IPS-18a (cell line): ENCODE measurements at regions not wholly inside any gene's neighbourhood (a gene's known extent, or its start where the extent isn't known, plus 50 kb on each side); places are given as distances from the start of the nearest gene placed in this dataset.
"Not testable (repeated sequence)": the region's sequence is repeated elsewhere in the genome, so short reads cannot be mapped to it uniquely, and the experiment has no call there.

Source experiments
- H3K27ac ChIP-seq: one replicate; pipeline ENCODE4 v1.5.1; 2013; ENCODE audit warnings: low read length
- H3K27me3 ChIP-seq: one replicate; pipeline ENCODE4 v1.6.1; 2013; ENCODE audit warnings: mild to moderate bottlenecking, low read length; ENCODE audit not compliant: control insufficient read depth, insufficient read depth
- H3K36me3 ChIP-seq: one replicate; pipeline ENCODE4 v1.6.1; 2013; ENCODE audit warnings: low read depth, low read length; ENCODE audit not compliant: control insufficient read depth
- H3K4me1 ChIP-seq: one replicate; pipeline ENCODE4 v1.6.1; 2013; ENCODE audit warnings: low read depth, low read length; ENCODE audit not compliant: control insufficient read depth
- H3K4me3 ChIP-seq: one replicate; pipeline ENCODE4 v1.5.1; 2013; ENCODE audit warnings: low read length
- H3K9ac ChIP-seq: one replicate; pipeline ENCODE4 v1.6.1; 2013; ENCODE audit warnings: mild to moderate bottlenecking, low read length, moderate library complexity
- H3K9me3 ChIP-seq: one replicate; pipeline ENCODE4 v1.6.1; 2013; ENCODE audit warnings: low read depth, low read length; ENCODE audit not compliant: control insufficient read depth

DNA sequence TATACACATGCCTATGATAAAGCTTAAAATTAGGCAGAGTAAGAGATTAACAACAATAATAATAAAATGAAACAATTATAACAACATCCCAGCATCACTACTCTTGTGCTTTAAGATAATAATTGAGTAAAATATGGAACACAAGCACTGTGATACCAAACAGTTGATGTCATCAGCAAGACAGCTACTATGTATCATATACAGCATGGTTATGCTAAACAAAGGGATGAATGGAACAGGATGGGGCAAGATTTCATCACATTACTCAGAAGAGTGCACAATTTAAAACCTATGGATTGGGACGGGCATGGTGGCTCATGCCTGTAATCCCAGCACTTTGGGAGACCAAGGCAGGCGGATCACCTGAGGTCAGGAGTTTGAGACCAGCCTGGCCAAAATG lies 1221.0 kb downstream of the SUCLG1 start:
- Histone ChIP-seq H3K9me3 (no peaks in the 10 kb centered on the region), H3K4me3 (no peak overlapping the region)

DNA sequence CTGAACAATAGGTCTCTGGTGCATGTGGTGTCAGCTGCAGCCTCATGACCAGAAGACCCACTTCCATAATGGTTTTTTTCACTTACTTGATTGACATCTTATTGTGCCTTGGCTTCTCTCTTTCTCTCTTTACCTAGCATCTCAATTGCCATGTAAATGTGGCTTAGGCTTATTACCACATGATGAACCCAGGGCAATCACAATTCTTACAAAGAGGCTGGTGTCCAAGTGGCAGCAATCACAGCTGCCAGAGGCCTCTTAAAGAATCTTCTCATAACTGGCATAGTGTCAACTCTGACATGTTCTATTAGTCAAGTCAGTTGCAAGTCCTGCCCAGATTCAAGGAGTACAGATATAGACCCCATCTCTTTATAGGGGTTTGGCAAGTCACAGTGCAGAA lies 1224.8 kb downstream of the SUCLG1 start:
- Histone ChIP-seq H3K9me3 (no peaks in the 10 kb centered on the region), H3K27ac (no peak overlapping the region), H3K4me3 (no peak overlapping the region)

More for the DNA sequence above, 1221.0 kb downstream of the SUCLG1 start:
- no peaks in the 10 kb centered on the region for H3K4me1 ChIP-seq
- no peak overlapping the region for H3K27ac ChIP-seq
- H3K9ac ChIP-seq = no peak overlapping the region
- no peaks in the 10 kb centered on the region for H3K36me3 ChIP-seq
- H3K27me3 ChIP-seq = no peaks in the 10 kb centered on the region

DNA sequence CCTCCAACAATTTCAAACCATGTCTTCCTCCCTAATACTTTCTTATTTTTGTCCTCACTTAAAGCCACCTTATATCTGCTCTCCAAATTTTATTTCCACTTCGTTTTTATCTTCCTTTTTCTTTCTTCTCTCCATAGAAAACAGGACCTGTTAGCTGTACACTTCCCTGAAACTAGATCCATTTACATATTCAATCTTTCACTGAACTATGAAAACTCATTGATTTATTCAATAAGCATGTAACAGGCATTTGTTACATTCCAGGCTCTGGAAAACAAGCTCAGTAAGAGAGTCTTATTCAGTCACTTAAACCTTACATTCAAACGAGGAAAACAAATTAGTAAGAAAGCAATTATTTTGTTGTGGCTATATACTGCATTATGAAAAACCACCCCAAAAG lies 1225.3 kb downstream of the SUCLG1 start:
- H3K4me3 ChIP-seq = no peak overlapping the region
- H3K9ac ChIP-seq = no peak overlapping the region
- no peaks in the 10 kb centered on the region for H3K9me3 ChIP-seq
- H3K36me3 ChIP-seq = no peaks in the 10 kb centered on the region
- H3K4me1 ChIP-seq = no peaks in the 10 kb centered on the region
- H3K27me3 ChIP-seq = no peaks in the 10 kb centered on the region
- no peak overlapping the region for H3K27ac ChIP-seq

More for the DNA sequence above, 1224.8 kb downstream of the SUCLG1 start:
- Histone ChIP-seq H3K27me3 (no peaks in the 10 kb centered on the region), H3K9ac (no peak overlapping the region), H3K4me1 (no peaks in the 10 kb centered on the region), H3K36me3 (no peaks in the 10 kb centered on the region)

DNA sequence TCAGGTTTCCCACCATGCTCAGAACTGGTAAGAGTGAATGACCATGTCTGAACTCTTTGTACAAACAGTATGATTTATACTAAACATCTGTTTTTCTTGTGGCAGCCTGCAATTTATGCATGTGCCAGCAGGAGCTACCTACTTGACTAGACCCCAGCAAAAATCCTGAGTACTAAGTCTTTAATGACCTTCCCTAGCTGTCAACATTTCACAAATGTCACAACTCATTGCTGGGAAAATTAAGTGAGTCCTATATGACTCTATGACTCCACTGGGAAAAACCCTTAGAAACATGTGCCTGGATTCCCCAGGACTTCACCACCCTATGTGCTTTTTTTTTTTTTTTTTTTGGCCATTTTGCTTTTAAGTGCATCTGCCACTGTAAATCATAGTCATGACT lies 1225.8 kb downstream of the SUCLG1 start:
- Histone ChIP-seq H3K4me3 (no peak overlapping the region), H3K27ac (no peak overlapping the region), H3K27me3 (no peaks in the 10 kb centered on the region), H3K9me3 (no peaks in the 10 kb centered on the region), H3K9ac (no peak overlapping the region), H3K36me3 (no peaks in the 10 kb centered on the region), H3K4me1 (no peaks in the 10 kb centered on the region)

DNA sequence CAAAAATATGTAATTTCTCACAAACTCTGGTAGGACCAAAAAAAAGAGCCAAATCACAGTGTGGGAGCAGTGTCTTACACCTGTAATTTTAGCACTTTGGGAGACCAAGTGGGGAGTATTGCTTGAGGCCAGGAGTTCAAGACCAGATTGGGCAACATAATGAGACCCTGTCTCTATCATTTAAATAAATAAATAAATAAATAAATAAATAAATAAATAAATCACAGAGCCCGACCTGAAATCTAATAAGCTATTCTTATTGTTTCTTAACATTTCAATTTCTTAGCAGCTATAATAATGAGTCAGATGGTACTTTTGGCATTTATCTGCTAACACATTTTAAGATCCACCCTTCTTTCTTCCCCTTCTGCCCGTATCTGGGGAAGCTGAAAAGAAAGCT lies 1229.6 kb downstream of the SUCLG1 start:
- no peak overlapping the region for H3K4me3 ChIP-seq
- H3K36me3 ChIP-seq = no peaks in the 10 kb centered on the region
- no peak overlapping the region for H3K9ac ChIP-seq
- no peak overlapping the region for H3K27ac ChIP-seq
- no peaks in the 10 kb centered on the region for H3K27me3 ChIP-seq
- H3K4me1 ChIP-seq = no peaks in the 10 kb centered on the region
- no peaks in the 10 kb centered on the region for H3K9me3 ChIP-seq

DNA sequence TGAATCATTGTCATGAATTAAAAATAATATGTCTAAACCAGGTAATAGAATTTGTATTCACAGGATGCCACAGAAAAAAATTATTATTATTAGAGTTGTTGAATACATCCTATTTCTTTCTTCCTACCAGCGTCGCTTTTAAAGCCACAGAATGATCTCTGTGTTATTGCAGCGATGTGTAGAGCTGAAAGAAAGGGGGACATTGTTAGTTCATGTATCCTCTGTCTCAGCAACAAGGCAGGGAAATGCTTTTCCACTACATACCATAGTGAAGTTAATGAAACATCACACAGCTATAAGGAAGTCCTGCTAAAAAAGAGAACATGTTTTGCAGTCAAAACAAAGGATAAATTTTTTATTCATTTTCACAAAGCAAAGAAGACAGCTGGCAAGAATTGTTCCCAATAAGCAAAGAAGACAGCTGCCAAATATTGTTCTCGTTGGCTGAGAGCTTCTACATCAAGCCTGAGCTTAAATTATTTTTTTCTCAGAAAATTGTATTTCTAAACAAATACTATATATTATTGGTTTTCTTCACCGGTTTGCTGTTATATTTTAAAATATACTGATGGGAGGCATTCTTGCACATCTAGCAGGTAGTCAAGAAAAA lies 1234.4 kb downstream of the SUCLG1 start:
- Histone ChIP-seq H3K9me3 (no peaks in the 10 kb centered on the region), H3K36me3 (no peaks in the 10 kb centered on the region), H3K4me1 (no peaks in the 10 kb centered on the region), H3K9ac (no peak overlapping the region), H3K4me3 (no peak overlapping the region), H3K27ac (no peak overlapping the region), H3K27me3 (no peaks in the 10 kb centered on the region)

DNA sequence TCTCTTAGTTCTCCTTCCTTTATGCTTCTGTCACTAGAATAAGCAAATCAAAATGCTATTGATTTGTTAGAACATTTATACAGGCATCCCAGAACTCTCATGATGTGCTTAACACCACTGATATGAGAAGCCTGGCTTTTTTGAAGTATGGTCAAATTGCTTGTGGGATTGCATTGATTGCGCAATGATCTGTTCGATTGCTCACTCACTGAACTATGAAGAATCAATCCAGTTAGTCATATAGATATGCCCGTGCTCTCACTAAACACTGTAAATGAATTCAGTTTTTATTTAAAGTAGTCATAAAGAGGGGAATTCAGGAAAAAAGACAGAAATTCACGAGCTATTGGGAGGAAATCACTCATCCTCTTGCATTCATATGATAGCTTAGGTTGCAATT lies 1237.8 kb downstream of the SUCLG1 start:
- no peak overlapping the region for H3K27ac ChIP-seq
- no peaks in the 10 kb centered on the region for H3K9me3 ChIP-seq
- no peak overlapping the region for H3K4me3 ChIP-seq
- no peaks in the 10 kb centered on the region for H3K27me3 ChIP-seq
- H3K36me3 ChIP-seq = no peaks in the 10 kb centered on the region
- no peak overlapping the region for H3K9ac ChIP-seq
- no peaks in the 10 kb centered on the region for H3K4me1 ChIP-seq

DNA sequence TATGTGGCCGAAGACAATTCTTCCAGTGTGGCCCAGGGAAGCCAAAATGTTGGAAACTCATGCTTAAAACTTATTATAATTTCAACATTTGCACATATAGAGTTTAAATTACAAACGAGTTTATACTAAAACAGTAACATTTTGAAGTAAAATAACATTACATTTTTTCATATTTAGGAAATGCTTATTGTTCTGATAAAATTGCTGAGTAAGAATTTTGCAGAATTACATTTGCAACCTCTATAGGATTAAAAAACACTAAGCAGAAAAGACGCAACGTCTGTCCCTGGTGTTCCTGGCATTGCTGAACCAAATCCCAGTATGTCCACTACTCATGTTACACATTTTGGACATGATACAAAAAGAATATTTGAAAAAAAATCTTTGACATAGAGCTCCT lies 1241.2 kb downstream of the SUCLG1 start:
- Histone ChIP-seq H3K27ac (no peak overlapping the region), H3K9me3 (no peaks in the 10 kb centered on the region), H3K9ac (no peak overlapping the region), H3K4me1 (no peaks in the 10 kb centered on the region), H3K4me3 (no peak overlapping the region), H3K36me3 (no peaks in the 10 kb centered on the region), H3K27me3 (no peaks in the 10 kb centered on the region)

DNA sequence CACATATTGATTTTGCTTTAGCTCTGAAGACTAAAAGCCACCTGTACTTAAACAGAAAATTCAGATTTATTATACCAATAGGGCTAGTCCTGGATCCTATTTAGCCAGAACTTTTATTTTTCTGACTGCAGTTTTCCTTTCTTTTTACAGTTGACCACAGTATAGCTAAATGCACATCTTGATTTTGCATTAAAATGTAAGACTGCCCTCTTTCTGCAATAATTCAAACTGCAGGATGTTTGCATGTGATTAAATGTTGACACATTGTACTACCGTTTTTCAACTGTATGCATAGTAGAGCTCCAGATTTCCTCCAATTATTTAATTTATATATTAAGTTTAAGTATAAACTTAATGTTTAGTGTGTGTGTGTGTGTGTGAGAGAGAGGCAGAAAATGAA lies 1262.9 kb downstream of the SUCLG1 start:
- H3K4me1 ChIP-seq = no peaks in the 10 kb centered on the region
- no peak overlapping the region for H3K9ac ChIP-seq
- H3K36me3 ChIP-seq = no peaks in the 10 kb centered on the region
- no peaks in the 10 kb centered on the region for H3K27me3 ChIP-seq
- no peaks in the 10 kb centered on the region for H3K9me3 ChIP-seq
- no peak overlapping the region for H3K4me3 ChIP-seq
- H3K27ac ChIP-seq = no peak overlapping the region

DNA sequence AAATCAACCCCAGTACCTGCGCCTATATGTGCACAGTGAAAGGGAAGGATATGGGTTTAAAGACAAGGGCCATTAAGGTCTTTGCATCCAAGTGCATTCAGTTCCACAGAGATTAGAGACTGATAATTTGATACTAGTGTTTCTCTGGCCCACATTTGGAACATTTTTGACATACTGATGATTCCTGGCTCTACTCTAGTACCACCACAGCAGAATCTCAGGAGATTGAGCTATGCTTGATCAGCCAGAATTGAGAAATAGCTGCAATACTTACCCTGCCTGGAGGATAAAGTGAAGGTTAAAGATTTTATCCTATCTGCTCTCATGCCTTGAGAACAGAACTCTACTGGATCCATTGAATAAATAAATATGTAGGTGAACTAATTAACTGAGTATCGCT lies 1267.8 kb downstream of the SUCLG1 start:
- no peaks in the 10 kb centered on the region for H3K9me3 ChIP-seq
- H3K36me3 ChIP-seq = no peaks in the 10 kb centered on the region
- H3K4me1 ChIP-seq = no peaks in the 10 kb centered on the region
- no peak overlapping the region for H3K9ac ChIP-seq
- no peak overlapping the region for H3K27ac ChIP-seq
- H3K4me3 ChIP-seq = no peak overlapping the region
- H3K27me3 ChIP-seq = no peaks in the 10 kb centered on the region

DNA sequence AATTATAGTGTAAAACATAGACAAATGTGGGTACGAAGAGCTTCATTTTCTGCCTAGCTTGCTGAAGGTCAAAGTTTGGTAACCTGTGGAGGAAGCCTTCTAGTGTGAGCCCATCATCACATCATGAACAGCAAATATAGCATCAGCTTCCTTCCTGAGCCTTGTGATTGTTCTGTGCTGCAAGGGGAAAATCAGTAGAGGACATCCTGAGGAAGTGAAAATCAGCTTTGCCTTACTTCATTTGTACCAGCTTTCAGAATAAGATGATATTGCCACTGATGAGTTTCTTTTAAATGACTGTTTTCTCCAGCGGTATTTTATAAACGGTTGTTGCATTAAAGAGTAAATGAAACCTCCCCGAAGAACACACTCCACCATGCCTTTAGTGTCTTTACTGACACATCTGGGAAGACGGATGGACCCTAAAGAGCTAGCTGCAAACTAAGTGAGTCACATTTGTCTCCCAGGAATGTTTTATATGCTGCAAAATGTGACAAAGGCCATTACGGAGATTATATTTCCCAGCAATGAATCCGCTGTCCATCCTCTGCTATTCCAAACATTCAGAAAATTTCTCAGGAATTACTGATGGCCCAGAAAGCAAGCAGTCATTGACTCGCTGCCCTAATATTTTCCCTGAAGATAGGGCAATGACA lies 1272.8 kb downstream of the SUCLG1 start:
- no peaks in the 10 kb centered on the region for H3K36me3 ChIP-seq
- H3K9me3 ChIP-seq = no peaks in the 10 kb centered on the region
- H3K4me3 ChIP-seq = no peak overlapping the region
- no peaks in the 10 kb centered on the region for H3K4me1 ChIP-seq
- H3K27ac ChIP-seq = no peak overlapping the region
- no peaks in the 10 kb centered on the region for H3K27me3 ChIP-seq
- H3K9ac ChIP-seq = no peak overlapping the region

DNA sequence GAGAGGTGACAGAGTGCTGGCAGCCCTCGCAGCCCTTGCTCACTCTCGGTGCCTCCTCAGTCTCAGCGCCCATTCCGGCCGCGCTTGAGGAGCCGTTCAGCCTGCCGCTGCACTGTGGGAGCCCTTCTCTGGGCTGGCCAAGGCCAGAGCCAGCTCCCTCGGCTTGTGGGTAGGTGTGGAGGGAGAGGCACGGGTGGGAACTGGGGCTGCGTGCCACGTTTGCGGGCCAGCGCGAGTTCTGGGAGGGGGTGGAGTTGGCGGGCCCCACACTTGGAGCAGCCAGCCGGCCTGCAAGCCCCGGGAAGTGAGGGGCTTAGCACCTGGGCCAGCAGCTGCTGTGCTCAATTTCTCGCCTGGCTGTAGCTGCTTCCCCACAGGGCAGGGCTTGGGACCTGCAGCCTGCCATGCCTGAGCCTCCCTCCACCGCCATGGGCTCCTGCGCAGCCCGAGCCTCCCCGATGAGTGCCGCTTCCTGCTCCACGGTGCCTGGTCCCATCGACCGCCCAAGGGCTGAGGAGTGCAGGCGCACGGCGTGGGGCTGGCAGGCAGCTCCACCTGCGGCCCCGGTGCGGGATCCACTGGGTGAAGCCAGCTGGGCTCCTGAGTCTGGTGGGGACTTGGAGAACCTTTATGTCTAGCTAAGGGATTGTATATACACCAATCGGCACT lies 1278.1 kb downstream of the SUCLG1 start:
- H3K27ac ChIP-seq, H3K4me1 ChIP-seq, H3K9me3 ChIP-seq, H3K36me3 ChIP-seq, H3K9ac ChIP-seq, H3K27me3 ChIP-seq, H3K4me3 ChIP-seq: not testable (repeated sequence)
